Stimulated activated CD8-positive, alpha-beta memory T cell treated with anti-CD3 and anti-CD28 coated beads, Interleukin-12 subunit alpha, Interleukin-12 subunit beta, amount 100 ng/mL, for 1 hour (primary cell): ENCODE measurements at regions not wholly inside any gene's neighbourhood (a gene's known extent, or its start where the extent isn't known, plus 50 kb on each side); places are given as distances from the start of the nearest gene placed in this dataset.
A peak's percentile ranks its signal among the peaks of the same experiment; 100 is the strongest.
"Not testable (repeated sequence)": the region's sequence is repeated elsewhere in the genome, so short reads cannot be mapped to it uniquely, and the experiment has no call there.

Experiments used
- DNase-seq: peaks from one replicate; pipeline ENCODE4 v3.0.0-alpha.2; 2020; ENCODE audit warnings: low read depth

- no peak for DNase-seq
Measured at GRCh38 chrX:2640436-2641150, 50.5 kb upstream of the CD99 start.

- no peak for DNase-seq
Measured at GRCh38 chrX:2638279-2638678, 52.8 kb upstream of the CD99 start.

GRCh38 chrX:2635342-2635741 is 55.8 kb upstream of the CD99 start:
- DNase-seq, result no peak

GRCh38 chrX:2632533-2633504 is 58.3 kb upstream of the CD99 start:
- DNase-seq, result no peak

- DNase-seq, result no peak
Measured at GRCh38 chrX:2631743-2632532, 59.2 kb upstream of the CD99 start.

- DNase-seq, result not testable (repeated sequence)
Measured at GRCh38 chrX:2630935-2631742, 60.0 kb upstream of the CD99 start.

GRCh38 chrX:2630008-2630934 is 60.8 kb upstream of the CD99 start:
- DNase-seq, result not testable (repeated sequence)

GRCh38 chrX:2629316-2630007 is 61.6 kb upstream of the CD99 start:
- DNase-seq, result no peak

- no peak for DNase-seq
Measured at GRCh38 chrX:2628751-2629315, 62.3 kb upstream of the CD99 start.

- DNase-seq, result peak; percentile 30
Measured at GRCh38 chrX:2627272-2627867, 63.7 kb upstream of the CD99 start.

GRCh38 chrX:2626750-2627149 is 64.3 kb upstream of the CD99 start:
- no peak for DNase-seq

GRCh38 chrX:2620576-2620975 is 70.5 kb upstream of the CD99 start:
- no peak for DNase-seq

GRCh38 chrX:2618516-2618915 is 72.6 kb upstream of the CD99 start:
- DNase-seq, result no peak

- no peak for DNase-seq
Measured at GRCh38 chrX:2614911-2615310, 76.2 kb upstream of the CD99 start.

GRCh38 chrX:2610246-2611170 is 80.6 kb upstream of the CD99 start:
- DNase-seq, result no peak

- DNase-seq, result no peak
Measured at GRCh38 chrX:2609431-2610238, 81.5 kb upstream of the CD99 start.
